WERI-Rb-1 (cell line): ENCODE measurements at regions not wholly inside any gene's neighbourhood (a gene's known extent, or its start where the extent isn't known, plus 50 kb on each side); places are given as distances from the start of the nearest gene placed in this dataset.

Source experiments
- DNase-seq: peaks from one replicate; pipeline ENCODE4 v3.0.0-alpha.2; 2020
- H3K27ac ChIP-seq: fragments of 250-450 bp; sonication (Bioruptor Pico); 2 replicates; pipeline ENCODE4 v1.5.1; 2020; ENCODE audit warnings: mild to moderate bottlenecking, moderate library complexity
- H3K27me3 ChIP-seq: fragments of 250-450 bp; sonication (Bioruptor Pico); 2 replicates; pipeline ENCODE4 v1.5.1; 2021; ENCODE audit warnings: mild to moderate bottlenecking, low read depth, moderate library complexity; ENCODE audit not compliant: insufficient read depth, severe bottlenecking
- H3K36me3 ChIP-seq: fragments of 250-450 bp; sonication (Bioruptor Pico); 2 replicates; pipeline ENCODE4 v1.5.1; 2020; ENCODE audit warnings: mild to moderate bottlenecking, moderate library complexity
- H3K4me3 ChIP-seq: 2 replicates; pipeline ENCODE4 v1.5.1; 2011; ENCODE audit warnings: low read depth, mild to moderate bottlenecking, control low read depth, low read length
- H3K9me3 ChIP-seq: fragments of 250-450 bp; sonication (Bioruptor Pico); 2 replicates; pipeline ENCODE4 v1.5.1; 2021; ENCODE audit warnings: mild to moderate bottlenecking, moderate library complexity; ENCODE audit not compliant: severe bottlenecking
- CTCF ChIP-seq: IDR thresholded peaks from 2 replicates; pipeline ENCODE4 v1.5.1; 2011; ENCODE audit warnings: low read depth, mild to moderate bottlenecking, control low read depth, inconsistent platforms, low read length

- TF ChIP-seq CTCF: no peak
- no peaks in the 10 kb centered on the region for H3K36me3 ChIP-seq
- no peak overlapping the region for H3K4me3 ChIP-seq
- H3K9me3 ChIP-seq: no peaks in the 10 kb centered on the region
- DNase-seq: no peak
- H3K27ac ChIP-seq: no peak overlapping the region
- H3K27me3 ChIP-seq: no peaks in the 10 kb centered on the region
Measured at GRCh38 chr12:20967756-20968155, 157.3 kb downstream of the SLCO1B3 start.

- Histone ChIP-seq H3K4me3 (no peak overlapping the region), H3K9me3 (no peaks in the 10 kb centered on the region), H3K36me3 (no peaks in the 10 kb centered on the region), H3K27me3 (no peaks in the 10 kb centered on the region), H3K27ac (no peak overlapping the region)
- no peak for DNase-seq
- no peak for TF ChIP-seq CTCF
Measured at GRCh38 chr12:20969766-20970165, 159.3 kb downstream of the SLCO1B3 start.

GRCh38 chr12:20985399-20985798 lies 145.6 kb upstream of the SLCO1B1 start:
- no peaks in the 10 kb centered on the region for H3K9me3 ChIP-seq
- no peaks in the 10 kb centered on the region for H3K27me3 ChIP-seq
- no peaks in the 10 kb centered on the region for H3K36me3 ChIP-seq
- no peak for TF ChIP-seq CTCF
- no peak for DNase-seq
- no peak overlapping the region for H3K4me3 ChIP-seq
- H3K27ac ChIP-seq: no peak overlapping the region

GRCh38 chr12:21001778-21002177 lies 129.2 kb upstream of the SLCO1B1 start:
- no peaks in the 10 kb centered on the region for H3K9me3 ChIP-seq
- no peak for TF ChIP-seq CTCF
- no peak for DNase-seq

GRCh38 chr12:21025656-21026055 lies 105.3 kb upstream of the SLCO1B1 start:
- no peak for TF ChIP-seq CTCF
- no peak for DNase-seq
- no peaks in the 10 kb centered on the region for H3K9me3 ChIP-seq

More at GRCh38 chr12:21001778-21002177, 129.2 kb upstream of the SLCO1B1 start:
- Histone ChIP-seq H3K4me3 (no peak overlapping the region), H3K27ac (no peak overlapping the region), H3K36me3 (no peaks in the 10 kb centered on the region), H3K27me3 (no peaks in the 10 kb centered on the region)

GRCh38 chr12:21026302-21026701 lies 104.7 kb upstream of the SLCO1B1 start:
- no peak for DNase-seq

More at GRCh38 chr12:21025656-21026055, 105.3 kb upstream of the SLCO1B1 start:
- Histone ChIP-seq H3K36me3 (no peaks in the 10 kb centered on the region), H3K4me3 (no peak overlapping the region), H3K27ac (no peak overlapping the region), H3K27me3 (no peaks in the 10 kb centered on the region)

More at GRCh38 chr12:21026302-21026701, 104.7 kb upstream of the SLCO1B1 start:
- Histone ChIP-seq H3K27me3 (no peaks in the 10 kb centered on the region), H3K4me3 (no peak overlapping the region), H3K36me3 (no peaks in the 10 kb centered on the region), H3K27ac (no peak overlapping the region), H3K9me3 (no peaks in the 10 kb centered on the region)
- TF ChIP-seq CTCF: no peak
